ENCODE measurements at regions not wholly inside any gene's neighbourhood (a gene's known extent, or its start where the extent isn't known, plus 50 kb on each side); places are given as distances from the start of the nearest gene placed in this dataset.

DNA sequence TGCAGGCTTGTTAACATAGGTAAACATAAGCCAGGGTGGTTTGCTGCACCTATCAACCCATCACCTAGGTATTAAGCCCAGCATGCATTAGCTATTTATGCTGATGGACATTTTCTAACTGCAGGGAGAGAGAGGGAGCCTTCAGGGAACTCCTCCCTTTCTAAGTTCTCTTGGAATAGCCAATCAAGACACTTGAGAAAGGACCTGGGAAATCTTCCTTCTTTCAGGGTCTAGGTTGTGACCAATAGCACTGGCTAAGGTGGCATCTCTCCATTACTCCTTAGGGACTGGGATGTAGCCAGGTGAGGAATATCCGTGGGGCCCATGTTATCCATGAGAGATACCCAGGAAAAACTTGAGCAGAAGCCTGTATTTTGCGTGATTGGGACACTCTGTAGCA, 849.6 kb upstream of the MAP3K7 start:
- no peak for TF ChIP-seq EZH2phosphoT487 (IDR thresholded peaks at IDR 0.05; ENCODE audit: low read depth)
- TF ChIP-seq, protein P1, sequence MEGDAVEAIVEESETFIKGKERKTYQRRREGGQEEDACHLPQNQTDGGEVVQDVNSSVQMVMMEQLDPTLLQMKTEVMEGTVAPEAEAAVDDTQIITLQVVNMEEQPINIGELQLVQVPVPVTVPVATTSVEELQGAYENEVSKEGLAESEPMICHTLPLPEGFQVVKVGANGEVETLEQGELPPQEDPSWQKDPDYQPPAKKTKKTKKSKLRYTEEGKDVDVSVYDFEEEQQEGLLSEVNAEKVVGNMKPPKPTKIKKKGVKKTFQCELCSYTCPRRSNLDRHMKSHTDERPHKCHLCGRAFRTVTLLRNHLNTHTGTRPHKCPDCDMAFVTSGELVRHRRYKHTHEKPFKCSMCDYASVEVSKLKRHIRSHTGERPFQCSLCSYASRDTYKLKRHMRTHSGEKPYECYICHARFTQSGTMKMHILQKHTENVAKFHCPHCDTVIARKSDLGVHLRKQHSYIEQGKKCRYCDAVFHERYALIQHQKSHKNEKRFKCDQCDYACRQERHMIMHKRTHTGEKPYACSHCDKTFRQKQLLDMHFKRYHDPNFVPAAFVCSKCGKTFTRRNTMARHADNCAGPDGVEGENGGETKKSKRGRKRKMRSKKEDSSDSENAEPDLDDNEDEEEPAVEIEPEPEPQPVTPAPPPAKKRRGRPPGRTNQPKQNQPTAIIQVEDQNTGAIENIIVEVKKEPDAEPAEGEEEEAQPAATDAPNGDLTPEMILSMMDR (IDR thresholded peaks at IDR 0.05; ENCODE audit: low read depth, low read length) = no peak

Data from OCI-LY3 (cell line).